K562 (cell line): ENCODE measurements at regions not wholly inside any gene's neighbourhood (a gene's known extent, or its start where the extent isn't known, plus 50 kb on each side); places are given as distances from the start of the nearest gene placed in this dataset.

Experiments used
- ATAC-seq: fragments of 200-7000 bp; cut with Tn5 transposase; 3 replicates; pipeline ENCODE4 v1.9.1; 2020; ENCODE audit warnings: moderate library complexity
- BruUV-seq: library from RNA; stranded (reverse); fragments of 400-500 nt; replicated peaks from 2 replicates; lab custom pipeline; 2021; lab: Mats Ljungman, UMichigan
- CTCF ChIA-PET: fragments of 300-600 bp; formaldehyde crosslinking; extraction: SDS; loops from one replicate; lab custom pipeline; 2021; ENCODE audit warnings: low intra/inter-chr PET ratio; lab: Yijun Ruan, JAX
- POLR2A ChIA-PET: fragments of 300-600, 350-650 bp; sonication (Branson Sonifier 250); formaldehyde crosslinking; extraction: SDS; loops from one replicate; lab custom pipeline; 2021; ENCODE audit warnings: antibody characterized with exemption, inconsistent platforms; lab: Yijun Ruan, JAX
- DNase-seq, 4 experiments: peaks; one replicate each; pipeline versions ENCODE4 v3.0.0 to v3.0.0-alpha.2; 2011 to 2018; ENCODE audit warnings: low spot score in 3 of 4, mixed read lengths in 3 of 4; ENCODE audit errors: extremely low read depth in 1 of 4
- FAIRE-seq: peaks from 2 replicates; lab custom pipeline; 2011; peaks lifted over from hg19 to GRCh38; lab: Jason Lieb, UNC
- H2AFZ ChIP-seq: 2 replicates; pipeline ENCODE4 v1.6.0; 2011; ENCODE audit warnings: low read depth, low read length, control low read depth, inconsistent platforms
- H3K27ac ChIP-seq: fragments of 200-600 bp; 3 replicates; pipeline ENCODE4 v1.8.0; 2011; ENCODE audit warnings: low read depth, mild to moderate bottlenecking, control low read depth, inconsistent platforms, low read length, moderate library complexity, mixed read lengths; ENCODE audit errors: extremely low read depth
- H3K27me3 ChIP-seq, 2 experiments: fragments of 300-600 bp in 1 of 2; 2 replicates in 1 of 2; 3 replicates in 1 of 2; pipeline versions ENCODE4 v1.6.0 to v1.8.0; 2011; ENCODE audit warnings: inconsistent platforms in 2 of 2, low read length in 2 of 2, mild to moderate bottlenecking in 1 of 2, mixed read lengths in 1 of 2, moderate library complexity in 1 of 2; ENCODE audit not compliant: control insufficient read depth in 2 of 2, insufficient read depth in 2 of 2
- H3K36me3 ChIP-seq: fragments of 300-600 bp; 3 replicates; pipeline ENCODE4 v1.8.0; 2011; ENCODE audit warnings: mild to moderate bottlenecking, low read length, inconsistent platforms; ENCODE audit not compliant: control insufficient read depth, insufficient read depth
- H3K4me1 ChIP-seq, 2 experiments: fragments of 200-600 bp in 1 of 2; replicated peaks in 1 of 2; 2 replicates in 1 of 2; 3 replicates in 1 of 2; pipeline versions ENCODE4 v1.5.1 to v1.8.0; 2011; ENCODE audit warnings: inconsistent platforms in 2 of 2, low read length in 2 of 2, mild to moderate bottlenecking in 1 of 2, mixed read lengths in 1 of 2, moderate library complexity in 1 of 2; ENCODE audit not compliant: control insufficient read depth in 2 of 2, insufficient read depth in 2 of 2
- H3K4me2 ChIP-seq: 2 replicates; pipeline ENCODE4 v1.6.1; 2011; ENCODE audit warnings: low read length, control low read depth, inconsistent platforms, mixed read lengths; ENCODE audit not compliant: insufficient read depth
- H3K4me3 ChIP-seq: fragments of 200-600 bp; sonication (generic), shearing (Covaris generic); 2 replicates; pipeline ENCODE4 v1.5.1; 2016; ENCODE audit warnings: control low read depth, inconsistent platforms
- H3K79me2 ChIP-seq: fragments of 200-600 bp; 3 replicates; pipeline ENCODE4 v1.8.0; 2011; ENCODE audit warnings: low read length, inconsistent platforms; ENCODE audit not compliant: control insufficient read depth, insufficient read depth
- H3K9ac ChIP-seq, 2 experiments: 2 replicates each; pipeline versions ENCODE4 v1.6.0 to v1.6.1; 2011; ENCODE audit warnings: low read depth in 2 of 2, low read length in 2 of 2, control low read depth in 1 of 2, inconsistent platforms in 1 of 2, mild to moderate bottlenecking in 1 of 2, mixed read lengths in 1 of 2; ENCODE audit not compliant: insufficient read depth in 1 of 2
- H3K9me1 ChIP-seq: one replicate; pipeline ENCODE4 v1.6.0; 2011; ENCODE audit warnings: inconsistent platforms, mild to moderate bottlenecking, low read length, moderate library complexity; ENCODE audit not compliant: control insufficient read depth, insufficient read depth
- H3K9me3 ChIP-seq: replicated peaks from 2 replicates; pipeline ENCODE4 v1.5.1; 2011; ENCODE audit warnings: low read depth, low read length, inconsistent platforms; ENCODE audit not compliant: control insufficient read depth, insufficient read depth
- H4K20me1 ChIP-seq: replicated peaks from 2 replicates; pipeline ENCODE4 v1.6.1; 2011; ENCODE audit warnings: low read length, inconsistent platforms, mixed read lengths; ENCODE audit not compliant: control insufficient read depth, insufficient read depth
- FIP1L1 ChIP-seq: fragments of 200-400 bp; formaldehyde crosslinking; IDR thresholded peaks from 2 replicates; pipeline ENCODE4 v1.6.1; 2018; ENCODE audit warnings: mild to moderate bottlenecking, low read depth, low read length; ENCODE audit not compliant: poor library complexity, severe bottlenecking
- FOXP1 ChIP-seq: sonication (generic); formaldehyde crosslinking; IDR thresholded peaks from 2 replicates; pipeline ENCODE4 v1.8.0; 2022; ENCODE audit warnings: mild to moderate bottlenecking, missing genetic modification reagents
- GTF2E2 ChIP-seq: fragments of 200-800 bp; sonication (Bioruptor generic); IDR thresholded peaks from 2 replicates; pipeline ENCODE4 v1.6.1; 2016; ENCODE audit warnings: missing genetic modification characterization, missing compliant biosample characterization
- MTF1 ChIP-seq: fragments of 250-450 bp; sonication (Bioruptor Pico); IDR thresholded peaks from 2 replicates; pipeline ENCODE4 v1.9.0; 2021; ENCODE audit warnings: moderate library complexity, mild to moderate bottlenecking, inconsistent platforms, borderline replicate concordance
- NFXL1 ChIP-seq: fragments of 450-650 bp; formaldehyde crosslinking; IDR thresholded peaks from 2 replicates; pipeline ENCODE4 v1.4.0; 2021; ENCODE audit warnings: mild to moderate bottlenecking
- PURB ChIP-seq: sonication (generic); formaldehyde crosslinking; IDR thresholded peaks from 2 replicates; pipeline ENCODE4 v1.9.0; 2021; ENCODE audit warnings: low read depth, mild to moderate bottlenecking, missing genetic modification reagents
- SRSF9 ChIP-seq: fragments of 200-400 bp; formaldehyde crosslinking; IDR thresholded peaks from 2 replicates; pipeline ENCODE4 v1.6.1; 2017; ENCODE audit warnings: low read depth, low read length, borderline replicate concordance
- TEAD2 ChIP-seq: fragments of 450-650 bp; IDR thresholded peaks from 2 replicates; pipeline ENCODE4 v1.6.1; 2016; ENCODE audit warnings: missing genetic modification characterization, control low read depth, missing compliant biosample characterization
- ZNF184 ChIP-seq: sonication (generic); formaldehyde crosslinking; IDR thresholded peaks from 2 replicates; pipeline ENCODE4 v1.5.0; 2020; ENCODE audit warnings: missing genetic modification reagents
- ZNF384 ChIP-seq: IDR thresholded peaks from 2 replicates; pipeline ENCODE4 v1.6.1; 2012; ENCODE audit warnings: low read depth, low read length, improper control_type of control experiment
- ZNF512 ChIP-seq: IDR thresholded peaks from 2 replicates; pipeline ENCODE4 v1.6.1; 2016; ENCODE audit warnings: missing genetic modification characterization, missing compliant biosample characterization
- WGBS: fragments of 100-300 bp; shearing (Covaris generic); methylation state at CpG from one replicate; pipeline ENCODE4 v1.1.6; 2016; ENCODE audit warnings: low coverage, mixed read lengths; ENCODE audit not compliant: insufficient coverage; ENCODE audit errors: missing lambda C conversion rate; 5-methylcytosine and 5-hydroxymethylcytosine counted together
- in situ Hi-C: fragments of 300-500 bp; cut with MboI; formaldehyde crosslinking; loops from 4 replicates; pipeline ENCODE4 v1.15.0; 2018; ENCODE audit warnings: inconsistent platforms, mixed read lengths
- intact Hi-C: fragments of 100-400 bp; cut with micrococcal nuclease; formaldehyde crosslinking; loops from 2 replicates; pipeline ENCODE4 v1.14.2; 2022

GRCh38 chr9:119795395-119795794 lies 426.2 kb upstream of the BRINP1 start:
- no TSS peak for BruUV-seq
- no peak for DNase-seq

More at GRCh38 chr9:119795395-119795794, 426.2 kb upstream of the BRINP1 start:
- no peaks in the 10 kb centered on the region for H3K9me1 ChIP-seq
- no peaks in the 10 kb centered on the region for H4K20me1 ChIP-seq
- WGBS, result 0% methylated on average over 3 of the region's 3 CpGs
- H3K9me3 ChIP-seq, result no peaks in the 10 kb centered on the region
- H3K4me1 ChIP-seq, result no peaks in the 10 kb centered on the region
- ATAC-seq (no peak), FAIRE-seq (no peak)
- ChIA-PET CTCF (no interaction called here), POLR2A (no interaction called here)
- TF ChIP-seq ZNF384 (no peak), FOXP1 (CRISPR knock-in tag) (no peak), MTF1 (CRISPR knock-in tag) (no peak), SRSF9 (no peak), ZNF184 (CRISPR knock-in tag) (no peak), PURB (CRISPR knock-in tag) (no peak), FIP1L1 (no peak), TEAD2 (tag) (no peak), ZNF512 (tag) (no peak), NFXL1 (CRISPR knock-in tag) (no peak), GTF2E2 (tag) (no peak)
- H3K9ac ChIP-seq, result no peak overlapping the region
- H3K79me2 ChIP-seq, result no peaks in the 10 kb centered on the region
- in situ Hi-C loops, result no loop called here
- no peak overlapping the region for H3K4me3 ChIP-seq
- no peak overlapping the region for H3K4me2 ChIP-seq
- H3K27ac ChIP-seq, result no peak overlapping the region
- no peak overlapping the region for H2AFZ ChIP-seq
- H3K27me3 ChIP-seq, result no peaks in the 10 kb centered on the region
- H3K36me3 ChIP-seq, result no peaks in the 10 kb centered on the region
- intact Hi-C loops, result no loop called here
